NCI-H82 treated with DMSO at 0.1 percent for 48 hours (cell line): ENCODE measurements at regions not wholly inside any gene's neighbourhood (a gene's known extent, or its start where the extent isn't known, plus 50 kb on each side); places are given as distances from the start of the nearest gene placed in this dataset.
A peak's percentile ranks its signal among the peaks of the same experiment; 100 is the strongest.

Experiments used
- DNase-seq: peaks from one replicate; lab custom pipeline; 2025; ENCODE audit not compliant: unreplicated experiment; lab: John Stamatoyannopoulos, UW

GRCh38 chr17:69716556-69716955, 302.1 kb downstream of the MAP2K6 start:
- peak; percentile 25 for DNase-seq

GRCh38 chr17:69717214-69717613, 302.7 kb downstream of the MAP2K6 start:
- DNase-seq = no peak

- no peak for DNase-seq
Observed at GRCh38 chr17:69717819-69718218, 303.3 kb downstream of the MAP2K6 start.

- DNase-seq = no peak
Observed at GRCh38 chr17:69719474-69720048, 305.1 kb downstream of the MAP2K6 start.

GRCh38 chr17:69722518-69722917, 308.0 kb downstream of the MAP2K6 start:
- DNase-seq = no peak

- peak; percentile 18 for DNase-seq
Observed at GRCh38 chr17:69723316-69723715, 308.8 kb downstream of the MAP2K6 start.

GRCh38 chr17:69723741-69724140, 309.2 kb downstream of the MAP2K6 start:
- no peak for DNase-seq

GRCh38 chr17:69724238-69724637, 309.7 kb downstream of the MAP2K6 start:
- no peak for DNase-seq

GRCh38 chr17:69725146-69725545, 310.6 kb downstream of the MAP2K6 start:
- DNase-seq = no peak

- no peak for DNase-seq
Observed at GRCh38 chr17:69728816-69729215, 314.3 kb downstream of the MAP2K6 start.

GRCh38 chr17:69729944-69730343, 315.4 kb downstream of the MAP2K6 start:
- DNase-seq = no peak

GRCh38 chr17:69732272-69732918, 317.9 kb downstream of the MAP2K6 start:
- no peak for DNase-seq

- DNase-seq = peak; percentile 85
Observed at GRCh38 chr17:69733171-69734012, 318.9 kb downstream of the MAP2K6 start.

- DNase-seq = peak; percentile 97
Observed at GRCh38 chr17:69734656-69735055, 320.2 kb downstream of the MAP2K6 start.

- DNase-seq = no peak
Observed at GRCh38 chr17:69735285-69735684, 320.8 kb downstream of the MAP2K6 start.

GRCh38 chr17:69743091-69743490, 328.6 kb downstream of the MAP2K6 start:
- DNase-seq = no peak

- DNase-seq = no peak
Observed at GRCh38 chr17:69744512-69745070, 330.1 kb downstream of the MAP2K6 start.

GRCh38 chr17:69749911-69750310, 325.1 kb upstream of the KCNJ16 start:
- no peak for DNase-seq

GRCh38 chr17:69757688-69758430, 317.2 kb upstream of the KCNJ16 start:
- no peak for DNase-seq

- DNase-seq = no peak
Observed at GRCh38 chr17:69760562-69760961, 314.5 kb upstream of the KCNJ16 start.

- DNase-seq = no peak
Observed at GRCh38 chr17:69761011-69761410, 314.0 kb upstream of the KCNJ16 start.
